HCT116 (cell line): ENCODE measurements at regions not wholly inside any gene's neighbourhood (a gene's known extent, or its start where the extent isn't known, plus 50 kb on each side); places are given as distances from the start of the nearest gene placed in this dataset.

Source experiments
- ATAC-seq: fragments of 200-7000 bp; cut with Tn5 transposase; 2 replicates; pipeline ENCODE4 v1.9.1; 2020; ENCODE audit warnings: mild to moderate bottlenecking, moderate library complexity
- BruUV-seq: library from RNA; stranded (reverse); fragments of 400-500 nt; replicated peaks from 2 replicates; lab custom pipeline; 2021; lab: Mats Ljungman, UMichigan
- CTCF ChIA-PET: fragments of 300-600 bp; sonication (Branson Sonifier 250); formaldehyde crosslinking; loops from one replicate; lab custom pipeline; 2021; ENCODE audit warnings: antibody characterized with exemption; lab: Charles Lee
- POLR2A ChIA-PET: fragments of 300-600, 350-600 bp; sonication (Branson Sonifier 250); formaldehyde crosslinking; loops from one replicate; lab custom pipeline; 2021; ENCODE audit warnings: antibody characterized with exemption; lab: Charles Lee
- RAD21 ChIA-PET, 2 experiments: fragments of 300-600 bp; sonication (Branson Sonifier 250); formaldehyde crosslinking; loops; one replicate each; lab custom pipeline; 2023; ENCODE audit warnings: low total read pairs in 2 of 2; ENCODE audit not compliant: uncharacterized antibody in 2 of 2, unreplicated experiment in 2 of 2, low non-redundant PET in 1 of 2; lab: Charles Lee
- DNase-seq: peaks from one replicate; pipeline ENCODE4 v3.0.0-alpha.2; 2010; ENCODE audit warnings: low read depth, low spot score
- H2AFZ ChIP-seq: fragments of 200-600 bp; shearing (Covaris generic), sonication (generic); 2 replicates; pipeline ENCODE4 v1.6.1; 2017; ENCODE audit warnings: low read depth, mixed run types, mixed read lengths, antibody characterized with exemption, low read length; ENCODE audit not compliant: poor library complexity, severe bottlenecking
- H3K27ac ChIP-seq: 2 replicates; pipeline ENCODE4 v1.5.1; 2012; ENCODE audit warnings: low read depth, low read length
- H3K27me3 ChIP-seq: fragments of 200-600 bp; sonication (generic); 2 replicates; pipeline ENCODE4 v1.6.1; 2016; ENCODE audit warnings: mixed run types, low read length, mixed read lengths; ENCODE audit not compliant: insufficient read depth
- H3K36me3 ChIP-seq, 2 experiments: fragments of 200-500 bp in 1 of 2; fragments of 200-600 bp in 1 of 2; sonication (Bioruptor generic) in 1 of 2; sonication (generic) in 1 of 2; 2 replicates each; pipeline versions ENCODE4 v1.5.1 to v1.6.1; 2014 to 2016; ENCODE audit warnings: low read length in 2 of 2, inconsistent platforms in 1 of 2, mixed read lengths in 1 of 2, mixed run types in 1 of 2; ENCODE audit not compliant: insufficient read depth in 2 of 2, control insufficient read depth in 1 of 2
- H3K4me1 ChIP-seq, 2 experiments: fragments of 200-600 bp in 1 of 2; sonication (generic) in 1 of 2; 2 replicates each; pipeline versions ENCODE4 v1.5.1 to v1.6.1; 2012 to 2017; ENCODE audit warnings: low read length in 2 of 2, inconsistent platforms in 1 of 2, mild to moderate bottlenecking in 1 of 2, mixed read lengths in 1 of 2, mixed run types in 1 of 2, moderate library complexity in 1 of 2; ENCODE audit not compliant: insufficient read depth in 2 of 2, control insufficient read depth in 1 of 2
- H3K4me2 ChIP-seq: fragments of 200-600 bp; sonication (generic); 2 replicates; pipeline ENCODE4 v1.6.1; 2017; ENCODE audit warnings: mixed run types, low read length, mixed read lengths
- H3K4me3 ChIP-seq, 2 experiments: fragments of 200-600 bp in 1 of 2; sonication (generic) in 1 of 2; replicated peaks in 1 of 2; 2 replicates each; pipeline ENCODE4 v1.5.1; 2011 to 2016; ENCODE audit warnings: low read length in 2 of 2, control low read depth in 1 of 2, low read depth in 1 of 2, mild to moderate bottlenecking in 1 of 2, mixed read lengths in 1 of 2, mixed run types in 1 of 2
- H3K79me2 ChIP-seq: fragments of 200-600 bp; sonication (generic); 2 replicates; pipeline ENCODE4 v1.6.1; 2017; ENCODE audit warnings: mild to moderate bottlenecking, mixed run types, low read length, moderate library complexity, mixed read lengths; ENCODE audit not compliant: insufficient read depth
- H3K9ac ChIP-seq: fragments of 200-600 bp; sonication (generic); 2 replicates; pipeline ENCODE4 v1.6.1; 2016; ENCODE audit warnings: low read length, mixed read lengths
- H3K9me2 ChIP-seq: fragments of 200-600 bp; sonication (generic), shearing (Covaris generic); 2 replicates; pipeline ENCODE4 v1.6.1; 2017; ENCODE audit warnings: mixed run types, mild to moderate bottlenecking, moderate library complexity; ENCODE audit not compliant: insufficient read depth
- H3K9me3 ChIP-seq, 2 experiments: fragments of 200-500 bp in 1 of 2; fragments of 200-600 bp in 1 of 2; sonication (Bioruptor generic) in 1 of 2; sonication (generic) in 1 of 2; 2 replicates each; pipeline ENCODE4 v1.6.1; 2014 to 2017; ENCODE audit warnings: low read length in 2 of 2, mixed read lengths in 2 of 2, inconsistent platforms in 1 of 2, low read depth in 1 of 2, mild to moderate bottlenecking in 1 of 2, mixed run types in 1 of 2, moderate library complexity in 1 of 2; ENCODE audit not compliant: control insufficient read depth in 1 of 2, insufficient read depth in 1 of 2
- H4K20me1 ChIP-seq: fragments of 200-600 bp; sonication (generic), shearing (Covaris generic); 2 replicates; pipeline ENCODE4 v1.6.1; 2017; ENCODE audit warnings: mixed run types, mild to moderate bottlenecking, moderate library complexity; ENCODE audit not compliant: insufficient read depth
- CBX3 ChIP-seq: IDR thresholded peaks from 2 replicates; pipeline ENCODE4 v1.6.1; 2012; ENCODE audit warnings: low read depth
- CEBPB ChIP-seq: IDR thresholded peaks from 2 replicates; pipeline ENCODE4 v1.6.1; 2012; ENCODE audit warnings: low read depth
- ELF1 ChIP-seq: IDR thresholded peaks from 2 replicates; pipeline ENCODE4 v1.6.1; 2012; ENCODE audit warnings: low read depth, borderline replicate concordance
- EZH2 ChIP-seq: fragments of 200-600 bp; sonication (generic); IDR thresholded peaks from 2 replicates; pipeline ENCODE4 v1.6.1; 2017; ENCODE audit warnings: antibody characterized with exemption, mixed run types
- EZH2phosphoT487 ChIP-seq: fragments of 200-600 bp; IDR thresholded peaks from 2 replicates; pipeline ENCODE4 v1.6.1; 2018; ENCODE audit warnings: antibody characterized with exemption, borderline replicate concordance
- FOSL1 ChIP-seq: IDR thresholded peaks from 2 replicates; pipeline ENCODE4 v1.6.1; 2012; ENCODE audit warnings: low read depth
- POLR2AphosphoS5 ChIP-seq: IDR thresholded peaks from 2 replicates; pipeline ENCODE4 v1.6.1; 2011; ENCODE audit warnings: mild to moderate bottlenecking, low read depth, low read length, moderate library complexity
- RAD21 ChIP-seq: IDR thresholded peaks from 2 replicates; pipeline ENCODE4 v1.6.1; 2012; ENCODE audit warnings: low read depth, mild to moderate bottlenecking
- SP1 ChIP-seq: IDR thresholded peaks from 2 replicates; pipeline ENCODE4 v1.6.1; 2012; ENCODE audit warnings: low read depth
- SRF ChIP-seq: IDR thresholded peaks from 2 replicates; pipeline ENCODE4 v1.6.1; 2012; ENCODE audit warnings: low read depth
- TCF7L2 ChIP-seq: IDR thresholded peaks from 2 replicates; pipeline ENCODE4 v1.7.0; 2011; ENCODE audit warnings: borderline replicate concordance, inconsistent platforms; ENCODE audit not compliant: insufficient read depth, insufficient read length; ENCODE audit errors: extremely low read depth
- YY1 ChIP-seq: IDR thresholded peaks from 2 replicates; pipeline ENCODE4 v1.6.1; 2011; ENCODE audit warnings: low read length, low read depth, moderate library complexity, mild to moderate bottlenecking; ENCODE audit not compliant: insufficient replicate concordance; ENCODE audit errors: extremely low read depth
- ZFX ChIP-seq: fragments of 450-650 bp; IDR thresholded peaks from 2 replicates; pipeline ENCODE4 v1.6.1; 2017
- intact Hi-C: fragments of 100-400 bp; cut with micrococcal nuclease; formaldehyde crosslinking; loops from 2 replicates; pipeline ENCODE4 v1.10.0; 2022
- TF ChIP-seq, protein P1 (sequence below): IDR thresholded peaks from 2 replicates; pipeline ENCODE4 v1.6.1; 2012; ENCODE audit warnings: low read depth
- TF ChIP-seq, protein P2 (sequence below): IDR thresholded peaks from 2 replicates; pipeline ENCODE4 v1.6.1; 2011; ENCODE audit warnings: mild to moderate bottlenecking, low read length, moderate library complexity; ENCODE audit not compliant: insufficient replicate concordance; ENCODE audit errors: extremely low read depth

DNA sequence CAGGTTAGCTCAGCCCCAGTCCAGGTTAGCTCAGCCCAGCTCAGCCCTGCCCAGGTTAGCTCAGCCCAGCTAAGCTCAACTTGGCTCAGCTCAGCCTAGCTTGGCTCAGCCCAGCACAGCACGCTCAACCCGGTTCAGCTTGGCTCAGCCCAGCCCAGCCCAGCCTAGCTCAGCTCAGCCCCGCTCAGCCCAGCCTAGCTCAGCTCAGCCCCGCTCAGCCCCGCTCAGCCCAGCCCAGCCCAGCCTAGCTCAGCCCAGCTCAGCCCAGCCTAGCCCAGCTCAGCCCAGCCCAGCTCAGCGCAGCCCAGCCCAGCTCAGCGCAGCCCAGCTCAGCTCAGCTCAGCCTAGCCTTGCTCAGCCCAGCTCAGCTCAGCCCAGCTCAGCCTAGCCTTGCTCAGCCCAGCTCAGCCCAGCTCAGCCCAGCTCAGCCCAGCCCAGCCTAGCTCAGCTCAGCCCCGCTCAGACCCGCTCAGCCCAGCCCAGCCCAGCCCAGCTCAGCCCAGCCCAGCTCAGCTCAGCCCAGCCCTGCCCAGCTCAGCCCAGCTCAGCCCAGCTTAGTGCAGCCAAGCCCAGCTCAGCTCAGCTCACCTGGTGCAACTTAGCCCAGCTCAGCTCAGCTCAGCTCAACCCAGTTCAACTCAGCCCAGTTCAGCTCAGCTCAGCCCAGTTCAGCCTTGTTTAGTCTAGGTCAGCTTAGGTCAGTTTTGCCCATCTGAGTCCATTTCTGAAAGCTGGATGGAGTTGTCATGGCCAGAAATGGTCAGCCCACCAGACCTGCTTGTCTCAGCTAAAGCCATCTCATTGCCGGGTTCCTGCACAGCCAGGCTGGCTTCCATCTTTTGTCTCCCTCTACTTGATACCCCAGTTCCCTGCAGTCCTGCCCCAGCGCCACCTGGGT is 333.6 kb downstream of the TMEM121 start:
- no peaks in the 10 kb centered on the region for H3K36me3 ChIP-seq
- H3K79me2 ChIP-seq = no peaks in the 10 kb centered on the region
- H3K27ac ChIP-seq = no peak overlapping the region
- no peak for DNase-seq
- ChIA-PET CTCF (no interaction called here), RAD21 (no interaction called here), POLR2A (no interaction called here)
- no peak overlapping the region for H2AFZ ChIP-seq
- TF ChIP-seq FOSL1 = no peak
- no peak for TF ChIP-seq CEBPB
- TF ChIP-seq CBX3 = no peak
- no peak for TF ChIP-seq EZH2
- TF ChIP-seq, protein P1, sequence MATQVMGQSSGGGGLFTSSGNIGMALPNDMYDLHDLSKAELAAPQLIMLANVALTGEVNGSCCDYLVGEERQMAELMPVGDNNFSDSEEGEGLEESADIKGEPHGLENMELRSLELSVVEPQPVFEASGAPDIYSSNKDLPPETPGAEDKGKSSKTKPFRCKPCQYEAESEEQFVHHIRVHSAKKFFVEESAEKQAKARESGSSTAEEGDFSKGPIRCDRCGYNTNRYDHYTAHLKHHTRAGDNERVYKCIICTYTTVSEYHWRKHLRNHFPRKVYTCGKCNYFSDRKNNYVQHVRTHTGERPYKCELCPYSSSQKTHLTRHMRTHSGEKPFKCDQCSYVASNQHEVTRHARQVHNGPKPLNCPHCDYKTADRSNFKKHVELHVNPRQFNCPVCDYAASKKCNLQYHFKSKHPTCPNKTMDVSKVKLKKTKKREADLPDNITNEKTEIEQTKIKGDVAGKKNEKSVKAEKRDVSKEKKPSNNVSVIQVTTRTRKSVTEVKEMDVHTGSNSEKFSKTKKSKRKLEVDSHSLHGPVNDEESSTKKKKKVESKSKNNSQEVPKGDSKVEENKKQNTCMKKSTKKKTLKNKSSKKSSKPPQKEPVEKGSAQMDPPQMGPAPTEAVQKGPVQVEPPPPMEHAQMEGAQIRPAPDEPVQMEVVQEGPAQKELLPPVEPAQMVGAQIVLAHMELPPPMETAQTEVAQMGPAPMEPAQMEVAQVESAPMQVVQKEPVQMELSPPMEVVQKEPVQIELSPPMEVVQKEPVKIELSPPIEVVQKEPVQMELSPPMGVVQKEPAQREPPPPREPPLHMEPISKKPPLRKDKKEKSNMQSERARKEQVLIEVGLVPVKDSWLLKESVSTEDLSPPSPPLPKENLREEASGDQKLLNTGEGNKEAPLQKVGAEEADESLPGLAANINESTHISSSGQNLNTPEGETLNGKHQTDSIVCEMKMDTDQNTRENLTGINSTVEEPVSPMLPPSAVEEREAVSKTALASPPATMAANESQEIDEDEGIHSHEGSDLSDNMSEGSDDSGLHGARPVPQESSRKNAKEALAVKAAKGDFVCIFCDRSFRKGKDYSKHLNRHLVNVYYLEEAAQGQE = no peak
- no peak for TF ChIP-seq TCF7L2
- TF ChIP-seq POLR2AphosphoS5 = no peak
- TF ChIP-seq SRF = no peak
- no peak for TF ChIP-seq ELF1
- TF ChIP-seq RAD21 = no peak
- TF ChIP-seq EZH2phosphoT487 = no peak
- TF ChIP-seq SP1 = no peak
- TF ChIP-seq ZFX = no peak
- TF ChIP-seq, protein P2, sequence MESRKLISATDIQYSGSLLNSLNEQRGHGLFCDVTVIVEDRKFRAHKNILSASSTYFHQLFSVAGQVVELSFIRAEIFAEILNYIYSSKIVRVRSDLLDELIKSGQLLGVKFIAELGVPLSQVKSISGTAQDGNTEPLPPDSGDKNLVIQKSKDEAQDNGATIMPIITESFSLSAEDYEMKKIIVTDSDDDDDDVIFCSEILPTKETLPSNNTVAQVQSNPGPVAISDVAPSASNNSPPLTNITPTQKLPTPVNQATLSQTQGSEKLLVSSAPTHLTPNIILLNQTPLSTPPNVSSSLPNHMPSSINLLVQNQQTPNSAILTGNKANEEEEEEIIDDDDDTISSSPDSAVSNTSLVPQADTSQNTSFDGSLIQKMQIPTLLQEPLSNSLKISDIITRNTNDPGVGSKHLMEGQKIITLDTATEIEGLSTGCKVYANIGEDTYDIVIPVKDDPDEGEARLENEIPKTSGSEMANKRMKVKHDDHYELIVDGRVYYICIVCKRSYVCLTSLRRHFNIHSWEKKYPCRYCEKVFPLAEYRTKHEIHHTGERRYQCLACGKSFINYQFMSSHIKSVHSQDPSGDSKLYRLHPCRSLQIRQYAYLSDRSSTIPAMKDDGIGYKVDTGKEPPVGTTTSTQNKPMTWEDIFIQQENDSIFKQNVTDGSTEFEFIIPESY = no peak
- TF ChIP-seq YY1 = no peak
- H4K20me1 ChIP-seq = no peaks in the 10 kb centered on the region
- no peaks in the 10 kb centered on the region for H3K27me3 ChIP-seq
- no peak for ATAC-seq
- no peaks in the 10 kb centered on the region for H3K4me1 ChIP-seq
- no peaks in the 10 kb centered on the region for H3K9me3 ChIP-seq
- BruUV-seq = no TSS peak
- intact Hi-C loops = no loop called here
- H3K4me3 ChIP-seq = no peak overlapping the region
- H3K9me2 ChIP-seq = no peaks in the 10 kb centered on the region
- no peak overlapping the region for H3K9ac ChIP-seq
- H3K4me2 ChIP-seq = no peak overlapping the region
